Gastrocnemius medialis (tissue), 4 donors: ENCODE measurements at regions not wholly inside any gene's neighbourhood (a gene's known extent, or its start where the extent isn't known, plus 50 kb on each side); places are given as distances from the start of the nearest gene placed in this dataset.

Experiments used
- POLR2A ChIP-seq, 2 donors: fragments of 450-650 bp; IDR thresholded peaks; one replicate each; pipeline ENCODE4 v1.6.1; 2017; ENCODE audit warnings: antibody characterized with exemption in 2 of 2, mild to moderate bottlenecking in 2 of 2, moderate library complexity in 2 of 2
- TF ChIP-seq, protein P1 (sequence below), 5 experiments: fragments of 450-650 bp in 3 of 5; fragments of 200-600 bp in 2 of 5; sonication (generic) in 2 of 5; IDR thresholded peaks in 4 of 5; conservative IDR thresholded peaks in 1 of 5; 1 replicate in 4 of 5; 2 replicates in 1 of 5; pipeline ENCODE4 v1.5.1; 2016 to 2019; ENCODE audit warnings: antibody characterized with exemption in 5 of 5, mild to moderate bottlenecking in 3 of 5, moderate library complexity in 3 of 5

DNA sequence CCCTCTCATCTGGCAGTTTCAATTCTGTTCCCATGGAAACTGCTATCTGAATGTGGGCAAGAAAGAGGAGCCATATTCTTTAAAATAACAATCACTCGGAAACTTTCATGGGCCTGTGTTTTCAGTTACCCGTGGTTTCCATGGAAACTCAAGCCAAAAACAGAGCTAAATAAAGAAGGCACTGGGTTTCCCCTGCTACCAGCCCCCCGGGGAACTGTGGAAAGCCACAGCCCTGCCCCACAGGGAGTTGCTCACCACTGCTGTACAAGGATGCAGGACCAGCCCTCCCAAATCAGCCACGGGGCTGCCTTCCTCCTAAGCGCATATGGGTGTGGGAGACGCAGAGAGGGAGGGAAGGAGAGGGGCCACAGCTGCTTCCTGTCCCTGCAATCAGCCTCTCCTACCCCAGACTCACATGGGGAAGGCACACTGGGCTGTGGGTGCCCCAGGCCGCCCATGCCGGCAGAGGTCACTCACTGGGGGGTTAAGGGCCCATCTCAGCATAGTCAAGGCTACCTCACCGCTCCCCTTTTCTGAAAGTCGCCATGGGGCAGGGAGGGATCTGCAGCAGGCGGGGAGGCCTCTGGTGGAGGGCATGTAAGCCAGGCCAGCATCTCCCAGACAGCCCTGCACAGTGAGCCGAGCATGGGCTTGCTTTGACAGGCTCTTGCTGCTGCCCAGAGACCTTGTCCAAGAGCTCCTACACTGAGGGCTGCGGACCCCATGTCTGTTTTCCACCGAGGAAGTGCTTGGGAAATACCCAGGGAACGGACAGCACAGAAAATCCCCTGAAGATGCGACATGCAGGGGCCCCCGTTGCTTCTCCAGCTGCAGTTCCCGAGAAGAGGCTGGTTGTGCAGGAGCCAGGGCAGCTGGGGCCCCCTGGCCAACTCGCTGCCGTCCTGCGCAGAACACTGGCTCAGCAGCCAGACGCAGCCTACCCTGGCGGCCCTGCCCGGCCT, 157.3 kb upstream of the PPP2R2D start:
- TF ChIP-seq POLR2A (IDR thresholded peaks at IDR 0.05), result no peak
- TF ChIP-seq, protein P1, sequence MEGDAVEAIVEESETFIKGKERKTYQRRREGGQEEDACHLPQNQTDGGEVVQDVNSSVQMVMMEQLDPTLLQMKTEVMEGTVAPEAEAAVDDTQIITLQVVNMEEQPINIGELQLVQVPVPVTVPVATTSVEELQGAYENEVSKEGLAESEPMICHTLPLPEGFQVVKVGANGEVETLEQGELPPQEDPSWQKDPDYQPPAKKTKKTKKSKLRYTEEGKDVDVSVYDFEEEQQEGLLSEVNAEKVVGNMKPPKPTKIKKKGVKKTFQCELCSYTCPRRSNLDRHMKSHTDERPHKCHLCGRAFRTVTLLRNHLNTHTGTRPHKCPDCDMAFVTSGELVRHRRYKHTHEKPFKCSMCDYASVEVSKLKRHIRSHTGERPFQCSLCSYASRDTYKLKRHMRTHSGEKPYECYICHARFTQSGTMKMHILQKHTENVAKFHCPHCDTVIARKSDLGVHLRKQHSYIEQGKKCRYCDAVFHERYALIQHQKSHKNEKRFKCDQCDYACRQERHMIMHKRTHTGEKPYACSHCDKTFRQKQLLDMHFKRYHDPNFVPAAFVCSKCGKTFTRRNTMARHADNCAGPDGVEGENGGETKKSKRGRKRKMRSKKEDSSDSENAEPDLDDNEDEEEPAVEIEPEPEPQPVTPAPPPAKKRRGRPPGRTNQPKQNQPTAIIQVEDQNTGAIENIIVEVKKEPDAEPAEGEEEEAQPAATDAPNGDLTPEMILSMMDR (IDR thresholded peaks at IDR 0.05 in 4 of 5, conservative IDR thresholded peaks at IDR 0.05 in 1 of 5), result no peak
